Right cardiac atrium (tissue), 5 donors: ENCODE measurements at regions not wholly inside any gene's neighbourhood (a gene's known extent, or its start where the extent isn't known, plus 50 kb on each side); places are given as distances from the start of the nearest gene placed in this dataset.

ENCODE experiments used
- ATAC-seq, 2 donors: fragments of 200-7000 bp; cut with Tn5 transposase; one replicate each; pipeline versions ENCODE4 v1.8.0 to v1.9.1; 2020; ENCODE audit warnings: moderate library complexity in 2 of 2, mild to moderate bottlenecking in 1 of 2
- DNase-seq, 3 donors: peaks; one replicate each; pipeline ENCODE4 v3.0.0-alpha.2; 2020
- H3K27ac ChIP-seq: one replicate; pipeline ENCODE4 v1.5.1; 2013; ENCODE audit warnings: mild to moderate bottlenecking, low read length, control low read depth, moderate library complexity
- H3K27me3 ChIP-seq: one replicate; pipeline ENCODE4 v1.6.1; 2013; ENCODE audit not compliant: control insufficient read depth, insufficient read depth
- H3K4me1 ChIP-seq: one replicate; pipeline ENCODE4 v1.6.1; 2013; ENCODE audit warnings: low read length; ENCODE audit not compliant: control insufficient read depth, insufficient read depth
- H3K4me3 ChIP-seq: one replicate; pipeline ENCODE4 v1.5.1; 2013; ENCODE audit warnings: low read length, control low read depth
- H3K9me3 ChIP-seq: one replicate; pipeline ENCODE4 v1.6.1; 2013; ENCODE audit warnings: low read length; ENCODE audit not compliant: control insufficient read depth
- WGBS: extraction: QIAGEN DNeasy Blood & Tissue Kit; methylation state at CpG from one replicate; pipeline ENCODE4 v1.1.7; 2013; 5-methylcytosine and 5-hydroxymethylcytosine counted together
- intact Hi-C, 4 donors: fragments of 100-400 bp; cut with DNase I; formaldehyde crosslinking; loops; one replicate each; pipeline versions ENCODE4 v1.11.0 to v1.14.0; 2022 to 2023
- donor health status: healthy with polysubstance abuse.
- donor health status: DM: no; HTN: yes; CAD: no.
- donor health status: DM: no; HTN: no; CAD: no.
- donor health status: DM: no; HTN: yes; CAD: no; lungs with severe emphysema.
- donor health status: DM: yes; HTN: yes; CAD: no.

DNA sequence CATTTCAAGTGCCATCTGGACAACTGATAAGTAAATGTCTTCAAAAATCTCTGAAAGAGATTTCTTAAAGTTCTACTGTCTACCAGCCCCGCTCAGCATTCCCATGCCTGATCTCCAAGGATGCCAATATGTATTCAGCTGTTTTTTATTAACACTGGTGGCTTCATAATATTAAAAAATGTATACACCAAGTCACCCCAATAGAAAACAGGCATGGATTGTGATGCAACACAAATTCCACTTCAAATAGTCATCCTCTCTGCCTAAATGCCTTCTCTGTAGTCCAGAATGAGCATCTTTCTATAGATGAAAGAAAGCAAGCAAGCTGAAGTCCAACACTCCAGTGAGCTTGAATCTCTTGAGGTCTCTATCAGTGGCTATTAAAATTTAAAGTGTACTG, 152.2 kb upstream of the PPARGC1A start:
- no peaks in the 10 kb centered on the region for H3K9me3 ChIP-seq
- DNase-seq (no peak), ATAC-seq (no peak)
- intact Hi-C loops, result no loop called here
- no peaks in the 10 kb centered on the region for H3K27me3 ChIP-seq
- 81% methylated on average over 1 of the region's 1 CpG for WGBS
- H3K27ac ChIP-seq, result no peak overlapping the region
- H3K4me1 ChIP-seq, result peaks cover 3% of the 10 kb centered on the region
- no peak overlapping the region for H3K4me3 ChIP-seq

DNA sequence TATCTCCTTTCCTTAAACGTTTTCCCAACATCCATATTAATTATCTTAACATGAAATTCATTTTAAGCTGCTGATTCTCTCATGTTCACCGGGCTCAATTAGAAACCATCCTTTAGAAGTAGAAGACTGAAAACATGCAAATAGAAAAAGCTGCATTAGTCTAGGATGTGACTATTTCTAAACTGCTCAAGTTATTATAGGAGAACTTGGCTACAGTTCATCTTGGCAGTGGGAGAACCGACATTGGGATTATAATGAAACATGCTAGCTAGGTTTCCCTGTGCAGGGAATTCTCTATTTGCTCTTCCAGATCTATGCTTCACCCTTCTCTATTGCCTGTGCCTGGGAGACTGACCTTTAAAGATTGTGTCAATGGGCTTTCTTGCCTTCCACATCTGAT, 151.0 kb upstream of the PPARGC1A start:
- 52% methylated on average over 3 of the region's 3 CpGs for WGBS
- intact Hi-C loops, result no loop called here
- Histone ChIP-seq H3K27ac (no peak overlapping the region), H3K9me3 (no peaks in the 10 kb centered on the region), H3K4me3 (no peak overlapping the region), H3K4me1 (peaks cover 3% of the 10 kb centered on the region), H3K27me3 (no peaks in the 10 kb centered on the region)
- DNase-seq, result no peak
- ATAC-seq, result no peak

GRCh38 chr4:24033626-24034025, 143.8 kb upstream of the PPARGC1A start:
- intact Hi-C loops, result no loop called here

GRCh38 chr4:24032371-24032989, 142.6 kb upstream of the PPARGC1A start:
- no peaks in the 10 kb centered on the region for H3K9me3 ChIP-seq
- H3K27ac ChIP-seq, result no peak overlapping the region
- no peak overlapping the region for H3K4me3 ChIP-seq
- H3K4me1 ChIP-seq, result no peaks in the 10 kb centered on the region
- ATAC-seq (peak; percentile 44 to 48), DNase-seq (no peak)
- intact Hi-C loops, result no loop called here
- no peaks in the 10 kb centered on the region for H3K27me3 ChIP-seq
- 68% methylated on average over 2 of the region's 2 CpGs for WGBS

More at GRCh38 chr4:24033626-24034025, 143.8 kb upstream of the PPARGC1A start:
- DNase-seq, result no peak
- ATAC-seq, result no peak
- no peaks in the 10 kb centered on the region for H3K9me3 ChIP-seq
- no peaks in the 10 kb centered on the region for H3K27me3 ChIP-seq
- H3K4me3 ChIP-seq, result no peak overlapping the region
- WGBS, result 85% methylated on average over 5 of the region's 5 CpGs
- no peaks in the 10 kb centered on the region for H3K4me1 ChIP-seq
- no peak overlapping the region for H3K27ac ChIP-seq

- WGBS, result 86% methylated on average over 4 of the region's 4 CpGs
- intact Hi-C loops, result no loop called here
- H3K4me1 ChIP-seq, result no peaks in the 10 kb centered on the region
Measured at GRCh38 chr4:24026596-24026995, 136.7 kb upstream of the PPARGC1A start.

GRCh38 chr4:24024605-24025004, 134.8 kb upstream of the PPARGC1A start:
- ATAC-seq (no peak), DNase-seq (no peak)
- Histone ChIP-seq H3K27ac (no peak overlapping the region), H3K27me3 (no peaks in the 10 kb centered on the region), H3K4me3 (no peak overlapping the region), H3K4me1 (no peaks in the 10 kb centered on the region), H3K9me3 (no peaks in the 10 kb centered on the region)
- intact Hi-C loops, result no loop called here
- 59% methylated on average over 4 of the region's 4 CpGs for WGBS

More at GRCh38 chr4:24026596-24026995, 136.7 kb upstream of the PPARGC1A start:
- DNase-seq (no peak), ATAC-seq (no peak)
- Histone ChIP-seq H3K27me3 (no peaks in the 10 kb centered on the region), H3K4me3 (no peak overlapping the region), H3K9me3 (no peaks in the 10 kb centered on the region), H3K27ac (no peak overlapping the region)

- no peak for ATAC-seq
- no peak overlapping the region for H3K4me3 ChIP-seq
- intact Hi-C loops, result no loop called here
- 67% methylated on average over 4 of the region's 4 CpGs for WGBS
- no peaks in the 10 kb centered on the region for H3K4me1 ChIP-seq
- H3K27ac ChIP-seq, result no peak overlapping the region
- no peak for DNase-seq
- no peaks in the 10 kb centered on the region for H3K27me3 ChIP-seq
- no peaks in the 10 kb centered on the region for H3K9me3 ChIP-seq
Measured at GRCh38 chr4:24024157-24024556, 134.3 kb upstream of the PPARGC1A start.

DNA sequence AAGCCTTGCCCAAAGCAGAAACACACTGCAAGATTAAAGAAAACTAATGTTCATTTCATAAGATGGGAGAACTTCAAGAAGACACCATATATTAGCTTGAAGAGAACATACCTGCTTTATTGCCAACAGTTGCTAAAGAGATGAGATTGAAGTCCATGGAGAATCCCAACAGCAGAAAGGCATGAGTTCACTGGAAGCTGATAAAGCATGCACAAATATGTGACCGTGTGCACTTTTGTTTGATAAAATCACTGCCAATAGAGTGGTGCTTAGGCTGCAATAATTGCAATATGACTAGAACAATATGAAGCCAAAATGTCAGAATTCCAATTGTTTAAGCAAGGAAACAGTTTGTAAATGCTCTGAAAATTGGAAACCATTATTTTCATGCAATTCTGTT, 125.9 kb upstream of the PPARGC1A start:
- WGBS, result 73% methylated on average over 1 of the region's 1 CpG
- H3K27ac ChIP-seq, result no peak overlapping the region
- H3K4me1 ChIP-seq, result no peaks in the 10 kb centered on the region
- DNase-seq (no peak), ATAC-seq (no peak)
- H3K4me3 ChIP-seq, result no peak overlapping the region
- H3K27me3 ChIP-seq, result no peaks in the 10 kb centered on the region
- intact Hi-C loops, result no loop called here
- H3K9me3 ChIP-seq, result no peaks in the 10 kb centered on the region

DNA sequence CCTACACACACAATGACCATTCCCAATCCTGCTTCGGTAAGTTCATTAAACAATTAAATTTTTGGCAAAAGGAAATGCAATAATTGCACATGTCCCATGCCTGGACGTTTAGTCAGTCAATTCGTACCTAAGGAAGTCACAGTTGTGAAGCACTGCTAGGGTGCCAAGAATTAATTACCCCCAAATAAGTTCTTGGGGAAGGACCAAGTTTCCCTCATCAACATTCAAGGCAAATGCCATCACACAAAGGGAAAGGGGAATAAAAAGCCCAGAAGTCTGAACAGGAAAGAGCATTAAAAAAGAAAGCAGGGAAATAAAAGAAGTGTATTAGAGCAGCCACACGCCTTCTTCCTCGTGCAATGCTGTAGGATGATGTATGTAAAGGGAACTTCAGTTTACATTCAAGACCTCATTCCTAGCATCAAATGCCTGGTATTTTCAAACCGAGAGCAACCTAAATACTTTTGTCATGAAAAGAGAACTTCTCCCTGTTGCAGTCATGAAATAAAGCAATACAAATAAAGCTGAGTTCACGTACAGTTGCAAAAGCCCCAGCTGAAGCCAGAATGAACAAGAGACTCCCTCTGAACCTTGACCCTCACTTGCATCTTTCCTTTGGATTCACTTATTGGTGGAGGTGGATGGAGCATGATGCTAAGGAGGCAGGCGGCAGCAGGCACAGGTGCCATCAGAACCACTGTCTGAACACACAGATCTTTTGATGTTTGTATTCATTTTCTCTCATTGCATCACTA, 124.0 kb upstream of the PPARGC1A start:
- intact Hi-C loops, result no loop called here
- no peak for ATAC-seq
- no peak overlapping the region for H3K4me3 ChIP-seq
- H3K9me3 ChIP-seq, result no peaks in the 10 kb centered on the region
- no peaks in the 10 kb centered on the region for H3K4me1 ChIP-seq
- DNase-seq, result no peak
- no peak overlapping the region for H3K27ac ChIP-seq
- 71% methylated on average over 8 of the region's 8 CpGs for WGBS
- H3K27me3 ChIP-seq, result no peaks in the 10 kb centered on the region

DNA sequence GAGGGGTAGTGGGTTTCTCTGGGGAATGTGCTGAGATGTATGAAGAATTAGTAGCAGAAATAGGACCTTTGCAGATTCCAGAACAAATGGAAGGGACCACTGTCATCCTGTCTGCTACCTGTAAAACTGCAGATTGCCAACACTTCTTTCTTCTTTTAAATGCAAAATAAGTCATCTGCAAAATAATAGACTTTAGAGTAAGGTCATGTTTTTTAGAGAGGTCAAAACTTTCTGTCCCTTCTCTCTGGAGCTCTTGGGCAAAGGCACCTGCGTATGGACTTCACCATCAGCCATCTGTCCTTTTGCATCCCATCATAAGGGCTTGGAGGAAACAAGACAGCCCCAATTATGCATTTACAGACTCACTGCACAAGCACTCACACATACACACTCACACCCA, 121.1 kb upstream of the PPARGC1A start:
- Histone ChIP-seq H3K9me3 (no peaks in the 10 kb centered on the region), H3K4me1 (peaks cover 3% of the 10 kb centered on the region), H3K4me3 (no peak overlapping the region), H3K27ac (no peak overlapping the region), H3K27me3 (no peaks in the 10 kb centered on the region)
- 67% methylated on average over 1 of the region's 1 CpG for WGBS
- ATAC-seq (no peak), DNase-seq (no peak)
- intact Hi-C loops, result no loop called here

- intact Hi-C loops, result no loop called here
- Histone ChIP-seq H3K4me1 (peaks cover 3% of the 10 kb centered on the region), H3K27ac (no peak overlapping the region), H3K27me3 (no peaks in the 10 kb centered on the region), H3K9me3 (no peaks in the 10 kb centered on the region), H3K4me3 (no peak overlapping the region)
- DNase-seq (no peak), ATAC-seq (no peak)
- 37% methylated on average over 3 of the region's 3 CpGs for WGBS
Measured at GRCh38 chr4:24010573-24010972, 120.7 kb upstream of the PPARGC1A start.
